Neuronal stem cell (in vitro differentiated cells): ENCODE measurements at regions not wholly inside any gene's neighbourhood (a gene's known extent, or its start where the extent isn't known, plus 50 kb on each side); places are given as distances from the start of the nearest gene placed in this dataset.

Experiments
- DNase-seq: peaks from one replicate; pipeline ENCODE4 v3.0.0-alpha.2; 2013; ENCODE audit warnings: low spot score
- H2AFZ ChIP-seq: one replicate; pipeline ENCODE4 v1.6.1; 2013; ENCODE audit warnings: mild to moderate bottlenecking, low read length, inconsistent platforms
- H2AK5ac ChIP-seq: 2 replicates; pipeline ENCODE4 v1.6.1; 2013; ENCODE audit warnings: low read depth, mild to moderate bottlenecking, inconsistent platforms, low read length, moderate library complexity, mixed read lengths
- H2BK120ac ChIP-seq: 2 replicates; pipeline ENCODE4 v1.6.1; 2013; ENCODE audit warnings: low read depth, mild to moderate bottlenecking, inconsistent platforms, low read length, moderate library complexity, mixed read lengths
- H2BK12ac ChIP-seq: one replicate; pipeline ENCODE4 v1.6.1; 2013; ENCODE audit warnings: low read length, inconsistent platforms
- H2BK15ac ChIP-seq: 2 replicates; pipeline ENCODE4 v1.6.1; 2013; ENCODE audit warnings: mild to moderate bottlenecking, low read length, inconsistent platforms, mixed read lengths
- H2BK5ac ChIP-seq: one replicate; pipeline ENCODE4 v1.6.1; 2013; ENCODE audit warnings: inconsistent platforms, mild to moderate bottlenecking, low read length, moderate library complexity
- H3K14ac ChIP-seq: one replicate; pipeline ENCODE4 v1.6.1; 2013; ENCODE audit warnings: low read length, inconsistent platforms
- H3K18ac ChIP-seq: 2 replicates; pipeline ENCODE4 v1.6.1; 2013; ENCODE audit warnings: low read length, inconsistent platforms
- H3K23ac ChIP-seq: 2 replicates; pipeline ENCODE4 v1.6.1; 2013; ENCODE audit warnings: low read depth, mild to moderate bottlenecking, mixed read lengths, low read length, inconsistent platforms; ENCODE audit not compliant: poor library complexity
- H3K27ac ChIP-seq: replicated peaks from 3 replicates; pipeline ENCODE4 v1.5.1; 2013; ENCODE audit warnings: low read length, inconsistent platforms
- H3K27me3 ChIP-seq, 3 experiments: 2 replicates each; pipeline ENCODE4 v1.6.1; 2013; ENCODE audit warnings: low read length in 3 of 3, mild to moderate bottlenecking in 2 of 3, inconsistent platforms in 1 of 3, low read depth in 1 of 3, mixed read lengths in 1 of 3, moderate library complexity in 1 of 3; ENCODE audit not compliant: control insufficient read depth in 3 of 3, insufficient read depth in 3 of 3
- H3K36me3 ChIP-seq, 2 donors: replicated peaks in 1 of 2; 2 replicates each; pipeline ENCODE4 v1.6.1; 2013; ENCODE audit warnings: low read length in 2 of 2; ENCODE audit not compliant: control insufficient read depth in 2 of 2, insufficient read depth in 2 of 2
- H3K4ac ChIP-seq: 2 replicates; pipeline ENCODE4 v1.6.1; 2013; ENCODE audit warnings: inconsistent platforms, mild to moderate bottlenecking, low read length, moderate library complexity
- H3K4me1 ChIP-seq, 2 donors: 1 replicate in 1 of 2; 2 replicates in 1 of 2; pipeline ENCODE4 v1.6.1; 2013; ENCODE audit warnings: low read length in 2 of 2, low read depth in 1 of 2; ENCODE audit not compliant: control insufficient read depth in 2 of 2, insufficient read depth in 1 of 2
- H3K4me2 ChIP-seq: one replicate; pipeline ENCODE4 v1.6.1; 2013; ENCODE audit warnings: mild to moderate bottlenecking, low read length, inconsistent platforms; ENCODE audit not compliant: insufficient read depth, poor library complexity, severe bottlenecking
- H3K4me3 ChIP-seq, 2 donors: 2 replicates each; pipeline ENCODE4 v1.5.1; 2013; ENCODE audit warnings: low read length in 2 of 2, mild to moderate bottlenecking in 2 of 2, inconsistent platforms in 1 of 2, moderate library complexity in 1 of 2
- H3K79me1 ChIP-seq: one replicate; pipeline ENCODE4 v1.6.1; 2013; ENCODE audit warnings: low read depth, mild to moderate bottlenecking, inconsistent platforms, low read length, moderate library complexity
- H3K9ac ChIP-seq: one replicate; pipeline ENCODE4 v1.6.1; 2013; ENCODE audit warnings: mild to moderate bottlenecking, low read depth, low read length, inconsistent platforms; ENCODE audit not compliant: poor library complexity
- H3K9me3 ChIP-seq, 2 donors: replicated peaks in 1 of 2; 2 replicates each; pipeline versions ENCODE3 to v1.6.1; 2013; ENCODE audit warnings: low read length in 2 of 2, mild to moderate bottlenecking in 2 of 2, inconsistent platforms in 1 of 2, low read depth in 1 of 2, mixed read lengths in 1 of 2, moderate library complexity in 1 of 2; ENCODE audit not compliant: control insufficient read depth in 2 of 2, insufficient read depth in 1 of 2
- H4K8ac ChIP-seq: one replicate; pipeline ENCODE4 v1.6.1; 2013; ENCODE audit warnings: low read depth, mild to moderate bottlenecking, inconsistent platforms, low read length, moderate library complexity
- H4K91ac ChIP-seq: one replicate; pipeline ENCODE4 v1.6.1; 2013; ENCODE audit warnings: low read length, low read depth, mild to moderate bottlenecking, inconsistent platforms; ENCODE audit not compliant: poor library complexity
- WGBS, 2 donors: extraction: QIAGEN DNeasy Blood & Tissue Kit; methylation state at CpG; one replicate each; pipeline ENCODE4 v1.1.7; 2013; ENCODE audit warnings: missing lambda C conversion rate in 2 of 2, mixed read lengths in 1 of 2; ENCODE audit not compliant: insufficient read length in 2 of 2, insufficient replicate concordance in 1 of 2; ENCODE audit errors: extremely low coverage in 2 of 2; 5-methylcytosine and 5-hydroxymethylcytosine counted together

- no peaks in the 10 kb centered on the region for H3K27me3 ChIP-seq
- H3K4me2 ChIP-seq: no peak overlapping the region
- H2BK12ac ChIP-seq: no peak overlapping the region
- H3K4me1 ChIP-seq: no peaks in the 10 kb centered on the region
- WGBS, 2 donors: no CpG with 5 or more reads among the region's 2 CpGs
- H2AK5ac ChIP-seq: no peak overlapping the region
- H3K9me3 ChIP-seq: no peaks in the 10 kb centered on the region
- no peak overlapping the region for H3K23ac ChIP-seq
- H3K4ac ChIP-seq: no peak overlapping the region
- no peak overlapping the region for H3K27ac ChIP-seq
- no peak overlapping the region for H3K4me3 ChIP-seq
- H3K18ac ChIP-seq: no peak overlapping the region
- no peak overlapping the region for H3K14ac ChIP-seq
- H2BK120ac ChIP-seq: no peak overlapping the region
- no peak for DNase-seq
- H3K79me1 ChIP-seq: no peaks in the 10 kb centered on the region
- no peak overlapping the region for H2AFZ ChIP-seq
- H2BK5ac ChIP-seq: no peak overlapping the region
- no peak overlapping the region for H3K9ac ChIP-seq
- no peak overlapping the region for H2BK15ac ChIP-seq
- no peak overlapping the region for H4K91ac ChIP-seq
- H3K36me3 ChIP-seq: no peaks in the 10 kb centered on the region
- H4K8ac ChIP-seq: no peak overlapping the region
Measured at GRCh38 chr5:13540168-13540750, 404.2 kb downstream of the DNAH5 start.

DNA sequence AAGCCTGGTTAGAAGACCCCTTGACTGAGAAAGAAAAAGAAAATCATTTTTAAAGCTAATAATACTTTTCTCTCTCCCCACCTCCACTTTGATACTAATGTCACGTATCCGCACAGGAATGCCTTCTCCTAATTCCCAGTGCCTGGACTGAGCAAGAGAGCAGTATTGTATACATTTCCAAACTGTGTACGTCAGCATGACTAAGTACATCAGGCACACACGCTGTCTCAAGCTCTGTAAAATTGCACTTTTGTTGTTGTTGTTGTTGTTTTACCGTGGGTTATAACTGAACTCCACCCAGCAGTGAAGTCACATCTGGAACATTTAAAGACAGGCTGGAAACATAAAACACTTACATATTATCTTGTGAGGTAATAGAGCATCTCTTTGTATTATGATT lies 407.6 kb downstream of the DNAH5 start:
- H2BK5ac ChIP-seq: no peak overlapping the region
- no peak for DNase-seq
- no peak overlapping the region for H4K8ac ChIP-seq
- H3K14ac ChIP-seq: no peak overlapping the region
- no peak overlapping the region for H3K23ac ChIP-seq
- H3K27me3 ChIP-seq: peaks cover 0 to 2% (median 0%) of the 10 kb centered on the region in 3 experiments
- H3K79me1 ChIP-seq: no peaks in the 10 kb centered on the region
- no peak overlapping the region for H3K9ac ChIP-seq
- no peak overlapping the region for H2BK12ac ChIP-seq
- H3K4ac ChIP-seq: no peak overlapping the region
- no peak overlapping the region for H3K18ac ChIP-seq
- no peak overlapping the region for H2BK15ac ChIP-seq
- H3K9me3 ChIP-seq: no peaks in the 10 kb centered on the region
- H3K36me3 ChIP-seq: no peaks in the 10 kb centered on the region
- no CpG with 5 or more reads among the region's 5 CpGs for WGBS, 2 donors
- H2AFZ ChIP-seq: no peak overlapping the region
- no peak overlapping the region for H3K4me2 ChIP-seq
- no peak overlapping the region for H3K27ac ChIP-seq
- H3K4me3 ChIP-seq: no peak overlapping the region
- peaks cover 0 to 2% of the 10 kb centered on the region in 2 donors for H3K4me1 ChIP-seq
- no peak overlapping the region for H2BK120ac ChIP-seq
- H4K91ac ChIP-seq: no peak overlapping the region
- no peak overlapping the region for H2AK5ac ChIP-seq

DNA sequence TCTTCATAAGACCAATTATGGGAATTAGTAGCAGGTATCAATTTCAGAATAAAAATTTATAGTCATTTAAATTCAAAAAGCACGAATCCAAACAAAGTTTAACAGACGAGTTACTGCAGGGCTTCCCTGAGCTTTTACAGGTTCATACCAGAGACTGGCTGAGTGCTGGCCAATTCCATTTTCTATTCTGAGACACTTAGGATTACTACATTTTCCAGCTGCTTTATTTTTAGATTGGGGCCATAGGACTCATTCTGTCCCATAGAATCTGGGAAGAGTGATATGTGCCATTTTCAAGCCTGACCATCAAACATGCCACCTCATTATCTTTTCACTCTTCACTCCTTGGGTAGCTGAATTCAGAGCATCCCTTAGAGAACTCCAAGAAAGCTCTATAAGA lies 410.7 kb downstream of the DNAH5 start:
- Histone ChIP-seq H3K4ac (no peak overlapping the region), H2AK5ac (no peak overlapping the region), H3K4me3 (no peak overlapping the region), H3K36me3 (no peaks in the 10 kb centered on the region), H2BK5ac (no peak overlapping the region), H3K27ac (no peak overlapping the region), H3K27me3 (peaks cover 0 to 2% (median 0%) of the 10 kb centered on the region in 3 experiments), H3K79me1 (no peaks in the 10 kb centered on the region), H3K4me1 (peaks cover 0 to 2% of the 10 kb centered on the region in 2 donors), H4K91ac (no peak overlapping the region), H2BK15ac (no peak overlapping the region), H2BK12ac (no peak overlapping the region), H3K14ac (no peak overlapping the region), H3K4me2 (no peak overlapping the region), H4K8ac (no peak overlapping the region), H3K23ac (no peak overlapping the region), H3K9ac (no peak overlapping the region), H2AFZ (no peak overlapping the region), H3K9me3 (no peaks in the 10 kb centered on the region), H2BK120ac (no peak overlapping the region), H3K18ac (no peak overlapping the region)
- WGBS, 2 donors: no CpG with 5 or more reads among the region's 2 CpGs
- DNase-seq: no peak

DNA sequence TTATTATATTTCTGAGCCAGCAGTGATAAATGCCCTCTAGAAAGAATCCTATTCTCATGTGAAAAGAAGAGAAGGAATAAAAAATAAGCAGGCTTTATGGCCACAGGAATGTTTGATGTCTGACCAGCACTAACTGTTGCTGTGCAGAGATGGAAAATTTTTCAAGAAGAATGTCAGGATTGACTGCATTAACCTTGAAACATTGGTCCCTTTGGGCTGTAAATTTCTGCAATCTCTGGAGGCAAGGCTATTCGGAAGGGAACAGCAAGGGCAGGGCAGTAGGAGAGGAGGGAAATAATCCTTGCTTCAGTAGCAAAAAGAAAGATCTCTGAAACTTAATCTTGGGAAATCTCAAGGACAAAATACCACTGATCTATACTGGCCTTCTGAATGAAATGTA lies 415.2 kb downstream of the DNAH5 start:
- Histone ChIP-seq H4K8ac (no peak overlapping the region), H3K9ac (no peak overlapping the region), H2BK15ac (no peak overlapping the region), H3K14ac (no peak overlapping the region), H3K23ac (no peak overlapping the region), H3K4me3 (no peak overlapping the region), H2AFZ (no peak overlapping the region), H2AK5ac (no peak overlapping the region), H3K79me1 (no peaks in the 10 kb centered on the region), H3K27ac (no peak overlapping the region), H4K91ac (no peak overlapping the region), H2BK5ac (no peak overlapping the region), H3K4me1 (no peaks in the 10 kb centered on the region), H3K9me3 (no peaks in the 10 kb centered on the region), H2BK120ac (no peak overlapping the region), H3K27me3 (no peaks in the 10 kb centered on the region), H3K36me3 (no peaks in the 10 kb centered on the region), H3K4me2 (no peak overlapping the region), H2BK12ac (no peak overlapping the region), H3K4ac (no peak overlapping the region), H3K18ac (no peak overlapping the region)
- no peak for DNase-seq
- WGBS, 2 donors: no CpG with 5 or more reads among the region's 1 CpG
